Pancreas (tissue), 10 donors: ENCODE measurements at regions not wholly inside any gene's neighbourhood (a gene's known extent, or its start where the extent isn't known, plus 50 kb on each side); places are given as distances from the start of the nearest gene placed in this dataset.

Experiments used
- ATAC-seq, 4 donors: fragments of 200-7000 bp; cut with Tn5 transposase; one replicate each; pipeline versions ENCODE4 v1.8.0 to v1.9.1; 2020; ENCODE audit warnings: mild to moderate bottlenecking in 4 of 4, moderate library complexity in 4 of 4
- DNase-seq, 6 donors: peaks; one replicate each; pipeline ENCODE4 v3.0.0-alpha.2; 2020
- FAIRE-seq: peaks from 2 replicates; lab custom pipeline; 2012; peaks lifted over from hg19 to GRCh38; lab: Jason Lieb, UNC
- H3K27ac ChIP-seq, 4 donors: fragments of 200-600 bp; sonication (generic); 1 replicate in 3 of 4; 2 replicates in 1 of 4; pipeline versions ENCODE4 v1.5.0 to v1.8.0; 2020
- H3K27me3 ChIP-seq, 4 donors: fragments of 200-600 bp; one replicate each; pipeline ENCODE4 v1.8.0; 2021
- H3K36me3 ChIP-seq, 3 donors: fragments of 200-600 bp; sonication (generic) in 1 of 3; one replicate each; pipeline versions ENCODE4 v1.5.0 to v1.8.0; 2020 to 2021
- H3K4me1 ChIP-seq, 3 donors: fragments of 200-600 bp; one replicate each; pipeline ENCODE4 v1.8.0; 2021
- H3K4me3 ChIP-seq, 4 donors: fragments of 200-600 bp; sonication (generic) in 2 of 4; one replicate each; pipeline versions ENCODE4 v1.5.0 to v1.8.0; 2020 to 2021
- H3K9me3 ChIP-seq, 4 donors: fragments of 200-600 bp; one replicate each; pipeline ENCODE4 v1.8.0; 2021
- WGBS, 2 donors: extraction: QIAGEN DNeasy Blood & Tissue Kit; methylation state at CpG; one replicate each; pipeline ENCODE4 v1.1.7; 2013; 5-methylcytosine and 5-hydroxymethylcytosine counted together
- intact Hi-C, 3 donors: fragments of 100-400 bp; cut with DNase I; formaldehyde crosslinking; loops; one replicate each; pipeline versions ENCODE4 v1.11.1 to v1.14.2; 2022
- TF ChIP-seq, protein P1 (sequence below), 4 donors: fragments of 200-600 bp; sonication (generic) in 3 of 4; IDR thresholded peaks; one replicate each; pipeline versions ENCODE4 v1.5.0 to v1.8.0; 2021; ENCODE audit warnings: antibody characterized with exemption in 4 of 4
- donor health status: healthy with polysubstance abuse.
- donor health status: DM: no; HTN: no; CAD: no; lungs with moderate emphysema.
- donor health status: DM: no; HTN: no; CAD: no.
- donor health status: control.
- donor health status: control.
- donor health status: Bipolar disorder and iron deficiency.
- donor health status: DM: yes; HTN: yes; CAD: no.
- donor health status: DM: no; HTN: no; CAD: no.
- donor health status: DM: no; HTN: no; CAD: no.
- donor health status: DM: yes; HTN: yes; CAD: no.

DNA sequence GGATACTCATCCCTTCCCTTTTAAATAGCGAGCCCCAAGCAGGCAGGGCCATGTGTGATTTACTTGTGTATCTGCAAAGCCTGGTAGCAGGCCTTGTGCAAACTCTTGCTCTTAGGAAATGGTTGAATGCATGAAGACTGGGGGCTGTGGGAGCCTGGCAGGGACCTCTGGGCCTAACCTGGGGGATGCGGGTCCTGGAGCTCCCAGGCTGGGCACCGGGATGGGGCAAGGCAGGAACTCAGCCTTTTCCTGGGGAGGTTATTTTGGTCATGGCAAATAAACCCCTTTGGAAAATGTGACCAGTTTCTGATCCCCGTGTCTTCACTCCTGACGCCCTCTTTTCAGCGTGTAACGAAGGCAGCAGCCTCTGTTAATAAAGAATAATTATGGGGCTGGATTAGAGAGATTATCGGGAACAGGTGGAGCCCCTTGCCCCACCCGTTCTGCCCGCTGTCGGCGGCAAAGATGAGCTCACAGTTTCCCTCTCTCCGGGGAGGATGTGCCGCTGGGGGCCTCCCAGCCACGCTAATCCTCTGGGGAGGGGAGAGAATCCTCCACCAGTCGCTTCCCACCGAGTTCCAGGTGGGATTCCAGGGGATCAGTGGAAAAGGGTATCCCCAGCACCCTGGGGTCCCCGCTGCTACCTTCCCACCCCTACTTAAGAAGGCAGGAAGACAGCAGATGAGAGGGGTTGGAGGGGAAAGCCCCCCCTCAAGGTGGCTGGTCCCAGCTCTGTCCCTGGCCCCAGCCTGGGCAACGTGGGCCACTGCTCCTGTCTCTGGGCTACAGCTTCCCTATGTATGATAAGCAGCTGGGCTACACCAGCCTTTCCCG is 69.7 kb upstream of the WNT4 start:
- H3K27me3 ChIP-seq: peaks cover 0 to 22% (median 0%) of the 10 kb centered on the region in 4 donors
- FAIRE-seq: no peak

DNA sequence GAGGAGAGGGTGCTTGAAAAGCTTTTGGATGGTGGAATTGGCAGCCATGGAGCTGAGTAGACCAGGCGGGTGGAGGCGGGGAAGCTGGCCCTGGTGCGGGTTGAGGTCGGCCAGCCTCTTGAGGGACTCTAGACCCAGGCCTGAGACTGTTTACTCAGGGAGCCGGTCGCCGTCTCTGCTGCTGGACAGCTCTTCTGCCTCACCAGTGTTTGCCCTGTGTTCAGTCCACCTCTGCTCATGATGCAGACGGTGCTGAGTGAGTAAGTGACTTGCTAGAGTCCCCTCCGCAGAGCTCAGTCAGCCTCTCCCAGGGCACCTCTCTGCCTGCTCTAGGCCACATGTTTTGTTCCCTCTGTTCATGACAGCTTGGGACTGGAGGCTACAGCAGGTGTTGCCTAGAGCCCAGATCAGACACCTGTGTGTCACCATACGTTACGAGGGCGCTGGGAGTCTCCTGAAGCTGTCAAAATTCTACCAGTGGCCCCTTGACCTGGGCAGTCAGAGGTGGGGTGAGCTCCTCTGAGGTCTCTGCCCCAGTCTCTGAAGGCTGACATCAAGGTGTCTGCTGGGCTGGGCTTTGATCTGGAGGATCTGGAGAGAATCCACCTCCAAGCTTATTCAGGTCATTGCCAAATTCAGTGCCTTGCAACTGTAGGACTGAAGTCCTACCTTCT is 73.5 kb upstream of the WNT4 start:
- no peaks in the 10 kb centered on the region for H3K36me3 ChIP-seq
- no peak overlapping the region for H3K4me3 ChIP-seq
- intact Hi-C loops: no loop called here
- no peaks in the 10 kb centered on the region for H3K9me3 ChIP-seq
- WGBS, 2 donors: 58 to 68% methylated on average over 12 of the region's 12 CpGs
- no peaks in the 10 kb centered on the region for H3K4me1 ChIP-seq
- peak in 1 of 6 donors; percentile 47 for DNase-seq
- peak in 3 of 4 donors; percentile 27 to 52 (median 39) for ATAC-seq
- H3K27ac ChIP-seq: no peak overlapping the region
- TF ChIP-seq, protein P1, sequence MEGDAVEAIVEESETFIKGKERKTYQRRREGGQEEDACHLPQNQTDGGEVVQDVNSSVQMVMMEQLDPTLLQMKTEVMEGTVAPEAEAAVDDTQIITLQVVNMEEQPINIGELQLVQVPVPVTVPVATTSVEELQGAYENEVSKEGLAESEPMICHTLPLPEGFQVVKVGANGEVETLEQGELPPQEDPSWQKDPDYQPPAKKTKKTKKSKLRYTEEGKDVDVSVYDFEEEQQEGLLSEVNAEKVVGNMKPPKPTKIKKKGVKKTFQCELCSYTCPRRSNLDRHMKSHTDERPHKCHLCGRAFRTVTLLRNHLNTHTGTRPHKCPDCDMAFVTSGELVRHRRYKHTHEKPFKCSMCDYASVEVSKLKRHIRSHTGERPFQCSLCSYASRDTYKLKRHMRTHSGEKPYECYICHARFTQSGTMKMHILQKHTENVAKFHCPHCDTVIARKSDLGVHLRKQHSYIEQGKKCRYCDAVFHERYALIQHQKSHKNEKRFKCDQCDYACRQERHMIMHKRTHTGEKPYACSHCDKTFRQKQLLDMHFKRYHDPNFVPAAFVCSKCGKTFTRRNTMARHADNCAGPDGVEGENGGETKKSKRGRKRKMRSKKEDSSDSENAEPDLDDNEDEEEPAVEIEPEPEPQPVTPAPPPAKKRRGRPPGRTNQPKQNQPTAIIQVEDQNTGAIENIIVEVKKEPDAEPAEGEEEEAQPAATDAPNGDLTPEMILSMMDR (IDR thresholded peaks at IDR 0.05): no peak
- H3K27me3 ChIP-seq: peaks cover 0 to 7% (median 0%) of the 10 kb centered on the region in 4 donors
- no peak for FAIRE-seq

More for the DNA sequence above, 69.7 kb upstream of the WNT4 start:
- no peak overlapping the region for H3K4me3 ChIP-seq
- TF ChIP-seq, protein P1 (IDR thresholded peaks at IDR 0.05): no peak
- DNase-seq (peak in 1 of 6 donors; percentile 21), ATAC-seq (no peak)
- no peak overlapping the region for H3K27ac ChIP-seq
- 50 to 53% methylated on average over 19 to 20 of the region's 20 CpGs for WGBS, 2 donors
- H3K9me3 ChIP-seq: no peaks in the 10 kb centered on the region
- no peaks in the 10 kb centered on the region for H3K36me3 ChIP-seq
- H3K4me1 ChIP-seq: no peaks in the 10 kb centered on the region
- intact Hi-C loops: no loop called here

DNA sequence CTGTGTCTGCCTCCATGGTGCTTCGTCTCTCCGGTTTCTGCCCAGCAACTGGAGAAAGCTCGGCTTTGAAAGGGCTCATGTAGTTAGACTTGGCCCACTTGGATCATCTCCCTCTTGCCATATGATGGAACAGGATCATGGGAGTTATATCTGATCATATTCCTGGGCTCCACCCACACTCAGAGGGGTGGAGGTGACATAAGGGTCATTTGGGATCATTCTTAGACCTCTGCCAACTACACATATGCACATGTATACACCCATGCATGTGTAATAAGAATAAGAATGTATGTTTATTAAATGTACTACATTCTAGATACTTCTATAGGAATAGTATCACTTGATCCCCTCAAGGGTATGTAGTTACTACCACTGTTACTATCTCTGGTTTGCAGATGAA is 74.1 kb upstream of the WNT4 start:
- H3K27ac ChIP-seq: no peak overlapping the region
- ATAC-seq (no peak), FAIRE-seq (no peak), DNase-seq (no peak)
- TF ChIP-seq, protein P1 (IDR thresholded peaks at IDR 0.05): no peak
- H3K27me3 ChIP-seq: peaks cover 0 to 7% (median 0%) of the 10 kb centered on the region in 4 donors
- intact Hi-C loops: no loop called here
- no peak overlapping the region for H3K4me3 ChIP-seq
- WGBS, 2 donors: 51 to 93% methylated on average over 3 of the region's 3 CpGs
- no peaks in the 10 kb centered on the region for H3K36me3 ChIP-seq
- H3K9me3 ChIP-seq: no peaks in the 10 kb centered on the region
- H3K4me1 ChIP-seq: no peaks in the 10 kb centered on the region

DNA sequence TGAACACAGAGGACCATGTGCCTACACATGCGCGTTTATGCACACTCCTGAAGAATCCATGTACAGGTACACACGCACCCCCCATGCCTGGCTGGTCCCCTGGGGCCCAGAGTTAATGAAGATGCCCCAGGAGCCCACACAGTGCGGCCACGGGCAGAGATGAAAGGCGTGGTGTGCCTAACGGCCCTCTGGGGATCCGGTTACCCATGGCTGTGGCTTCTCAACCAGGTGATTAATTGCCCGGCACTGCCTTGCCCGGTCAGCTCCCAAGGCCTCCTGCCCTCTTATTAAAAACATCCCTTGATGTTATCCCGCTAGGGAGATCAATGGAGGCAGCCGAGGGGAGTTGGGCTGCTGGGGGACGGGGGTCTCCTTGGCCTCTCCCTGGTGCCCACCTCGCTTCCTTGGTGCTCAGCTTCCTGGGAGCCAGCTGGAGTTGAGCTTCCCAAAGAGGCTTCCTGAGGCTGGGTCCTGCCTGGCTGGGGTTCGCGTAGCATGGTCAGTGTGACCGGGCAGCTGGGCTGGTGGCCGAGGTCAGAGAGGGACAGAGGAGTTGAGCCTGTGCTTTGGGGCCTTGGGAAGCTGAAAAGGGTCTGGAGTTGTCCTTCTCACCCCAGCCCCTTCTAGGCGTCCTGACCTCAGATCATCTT is 75.0 kb upstream of the WNT4 start:
- Histone ChIP-seq H3K27ac (no peak overlapping the region), H3K9me3 (no peaks in the 10 kb centered on the region), H3K36me3 (no peaks in the 10 kb centered on the region), H3K27me3 (peaks cover 0 to 3% (median 0%) of the 10 kb centered on the region in 4 donors), H3K4me1 (no peaks in the 10 kb centered on the region), H3K4me3 (no peak overlapping the region)
- peak in 1 of 6 donors; percentile 47 for DNase-seq
- no peak for FAIRE-seq
- TF ChIP-seq, protein P1 (IDR thresholded peaks at IDR 0.05): no peak
- intact Hi-C loops: no loop called here
- ATAC-seq: no peak
- 71 to 74% methylated on average over 19 of the region's 19 CpGs for WGBS, 2 donors
